ENCODE measurements at regions not wholly inside any gene's neighbourhood (a gene's known extent, or its start where the extent isn't known, plus 50 kb on each side); places are given as distances from the start of the nearest gene placed in this dataset.

GRCh38 chr21:35414507-35415139 is 365.5 kb upstream of the RUNX1 start:
- DNase-seq: no peak

DNA sequence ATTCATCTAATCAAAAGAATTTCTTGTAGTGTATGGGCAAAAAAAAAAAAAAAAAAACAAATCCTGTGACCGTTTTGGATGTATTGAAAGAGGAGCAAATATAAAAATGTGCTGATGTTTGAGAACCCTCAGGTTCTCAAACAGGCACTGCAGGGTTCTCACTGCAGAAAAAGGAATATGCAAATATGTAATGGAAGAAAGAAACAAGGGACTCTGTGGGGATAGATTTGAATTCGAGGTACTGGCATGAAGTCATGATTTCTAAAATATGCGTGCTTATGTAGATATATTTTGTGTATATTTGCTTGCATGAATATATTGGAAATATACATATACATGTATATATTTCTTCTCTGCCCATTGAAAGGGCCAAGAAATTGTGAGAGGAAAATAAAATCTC is 365.0 kb upstream of the RUNX1 start:
- DNase-seq: no peak

DNA sequence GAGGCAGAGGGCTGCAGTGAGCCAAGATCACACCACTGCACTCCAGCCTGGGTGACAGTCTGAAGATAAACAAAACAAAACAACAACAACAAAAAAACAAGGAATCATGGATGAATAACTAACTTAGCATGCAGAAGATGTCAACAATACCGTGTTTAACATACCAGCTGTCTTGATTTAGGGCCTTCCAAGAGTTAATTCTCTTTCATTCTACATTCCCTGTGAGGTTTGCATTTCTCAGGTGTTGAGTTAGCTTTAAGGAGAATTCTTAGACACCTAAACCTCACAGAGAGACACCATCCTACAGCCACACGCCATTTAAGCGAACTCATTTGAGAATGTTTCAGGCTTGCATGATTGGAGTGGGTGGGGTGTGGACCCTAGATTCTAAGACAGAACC is 363.1 kb upstream of the RUNX1 start:
- DNase-seq: no peak

DNA sequence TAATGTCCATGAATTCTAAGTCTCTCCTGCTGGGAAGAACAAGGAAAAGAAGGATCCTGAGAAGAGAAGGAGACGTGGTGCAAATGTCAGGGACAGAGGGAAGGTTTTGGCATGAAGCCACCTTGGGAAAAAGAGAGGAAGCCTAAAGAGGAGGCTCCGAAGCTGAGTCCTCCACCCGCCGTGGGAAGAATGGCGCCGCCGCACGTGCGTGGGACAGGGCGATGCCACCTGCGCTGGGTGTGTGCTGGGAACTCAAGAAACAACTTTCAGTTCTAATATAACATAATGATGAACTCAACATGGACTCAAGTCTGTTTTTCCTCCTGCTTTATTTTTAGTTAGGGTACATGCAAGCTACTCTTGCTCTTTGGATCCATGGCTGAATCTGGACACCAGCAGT is 362.3 kb upstream of the RUNX1 start:
- DNase-seq: no peak

DNA sequence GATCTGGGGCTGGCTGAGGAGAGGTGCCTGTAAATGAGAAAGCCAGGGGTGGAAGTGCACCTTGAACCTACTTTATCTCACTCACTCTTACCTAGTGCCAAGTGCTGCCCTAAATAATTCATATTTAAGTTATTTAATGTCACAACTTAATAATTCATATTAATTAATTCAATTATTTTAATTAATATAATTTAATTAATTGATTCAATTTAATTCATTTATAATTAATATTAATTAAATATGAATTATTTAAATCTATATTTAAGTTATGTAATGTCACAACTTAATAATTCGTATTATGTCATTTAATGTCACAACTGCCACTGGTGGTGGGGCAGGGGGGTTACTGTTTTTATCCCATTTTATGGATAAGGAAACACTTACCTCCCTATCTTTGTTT is 361.6 kb upstream of the RUNX1 start:
- DNase-seq: no peak

GRCh38 chr21:35410123-35410522 is 361.0 kb upstream of the RUNX1 start:
- no peak for DNase-seq

GRCh38 chr21:35408401-35408800 is 359.3 kb upstream of the RUNX1 start:
- no peak for DNase-seq

DNA sequence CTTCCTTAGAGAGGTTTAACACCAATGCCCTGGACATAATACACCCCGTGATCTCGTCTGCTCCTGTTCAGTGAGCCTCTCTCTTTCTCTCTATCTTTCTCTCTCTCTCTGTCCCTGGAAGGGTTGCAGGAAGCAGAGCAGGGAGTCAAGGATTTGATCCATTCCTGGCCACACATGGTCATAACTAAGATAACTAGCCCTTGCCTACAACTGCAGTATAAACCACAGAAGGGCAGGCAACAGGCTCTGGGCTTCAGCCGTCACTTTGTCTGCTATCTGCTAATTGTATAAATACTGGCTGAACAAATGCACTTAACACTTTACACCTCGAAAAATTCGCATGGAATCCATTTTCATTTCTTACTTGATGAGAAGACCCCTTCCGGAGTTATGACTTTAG is 357.5 kb upstream of the RUNX1 start:
- no peak for DNase-seq

- no peak for DNase-seq
Observed at GRCh38 chr21:35405981-35406380, 356.9 kb upstream of the RUNX1 start.

DNA sequence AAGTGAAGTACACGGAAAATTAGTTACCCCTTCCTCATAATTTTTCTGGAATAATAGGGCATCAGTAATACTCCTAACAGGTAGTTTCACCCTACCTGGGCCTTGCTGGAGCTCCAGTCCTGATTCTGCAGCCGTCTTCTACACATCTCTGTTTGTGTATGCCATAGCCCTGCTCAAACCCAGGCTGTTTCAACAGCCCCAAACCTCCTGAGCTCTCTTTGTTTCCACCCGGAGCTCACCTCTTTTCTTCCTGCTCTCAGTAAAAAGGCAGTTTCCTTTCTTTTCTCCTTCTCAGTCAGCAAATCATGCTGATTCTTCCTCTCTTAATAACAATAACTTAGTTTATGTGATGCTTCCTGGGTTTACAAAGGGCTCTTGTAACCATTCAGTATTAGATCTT is 355.1 kb upstream of the RUNX1 start:
- no peak for DNase-seq

DNA sequence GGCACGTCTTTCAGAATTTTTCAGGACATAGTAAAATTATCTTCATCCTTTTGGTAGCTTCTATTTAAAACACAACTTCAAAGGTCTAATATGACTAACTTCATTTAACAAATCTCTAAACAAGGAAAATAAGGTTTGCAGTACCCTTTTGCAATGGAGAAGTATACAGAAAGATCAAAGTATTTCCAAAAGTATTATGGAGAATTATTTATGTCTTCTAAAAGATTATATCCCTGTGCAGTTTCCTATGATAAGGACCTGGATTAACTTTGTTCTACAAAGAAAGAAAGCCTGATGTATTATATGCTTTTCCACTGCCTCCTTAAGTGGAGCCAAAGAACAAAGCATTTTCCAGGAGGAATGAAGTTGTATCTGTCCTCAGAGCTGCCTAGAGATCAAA is 353.0 kb upstream of the RUNX1 start:
- DNase-seq: no peak

DNA sequence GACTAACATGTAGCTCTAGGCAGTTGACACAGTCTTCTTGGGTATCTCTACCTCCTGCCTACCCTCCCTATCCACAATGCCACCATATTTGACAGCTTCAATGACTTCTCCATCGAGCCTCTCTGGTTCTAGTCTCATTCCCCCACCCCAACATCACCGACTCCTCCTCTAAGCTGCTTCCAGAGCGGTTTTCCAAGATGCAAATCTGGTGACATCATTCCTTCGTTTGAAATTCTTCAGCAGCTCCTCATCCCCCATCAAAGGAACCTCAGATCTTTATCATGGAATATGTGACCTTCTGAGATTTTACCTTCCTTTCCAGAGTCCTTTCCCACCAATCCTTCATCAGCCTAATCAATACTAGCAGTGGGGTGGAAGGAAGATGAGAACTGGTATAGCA is 352.4 kb upstream of the RUNX1 start:
- no peak for DNase-seq

- DNase-seq: peak; percentile 54
Observed at GRCh38 chr21:35400233-35400939, 351.3 kb upstream of the RUNX1 start.

GRCh38 chr21:35399706-35400105 is 350.6 kb upstream of the RUNX1 start:
- no peak for DNase-seq

GRCh38 chr21:35399002-35399530 is 350.0 kb upstream of the RUNX1 start:
- DNase-seq: no peak

- DNase-seq: no peak
Observed at GRCh38 chr21:35398346-35398982, 349.4 kb upstream of the RUNX1 start.

DNA sequence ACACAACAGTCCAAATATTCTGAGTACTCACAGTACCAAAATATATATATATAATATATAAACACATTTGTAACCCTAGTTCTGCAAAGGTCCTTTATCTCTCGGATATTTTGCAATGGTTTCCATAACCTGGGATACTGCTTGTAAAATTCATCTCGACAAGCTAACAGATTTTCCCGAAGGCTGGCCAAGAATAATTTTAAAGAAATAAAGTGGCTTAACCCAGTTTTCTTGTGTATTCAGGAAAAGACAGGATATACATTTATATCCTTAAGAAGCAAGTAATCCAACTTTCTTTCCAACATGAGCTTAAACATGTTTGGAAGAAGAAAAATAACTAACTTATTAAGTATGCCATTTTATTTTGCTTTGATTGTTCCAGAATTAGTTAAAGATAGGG is 348.7 kb upstream of the RUNX1 start:
- DNase-seq: no peak

DNA sequence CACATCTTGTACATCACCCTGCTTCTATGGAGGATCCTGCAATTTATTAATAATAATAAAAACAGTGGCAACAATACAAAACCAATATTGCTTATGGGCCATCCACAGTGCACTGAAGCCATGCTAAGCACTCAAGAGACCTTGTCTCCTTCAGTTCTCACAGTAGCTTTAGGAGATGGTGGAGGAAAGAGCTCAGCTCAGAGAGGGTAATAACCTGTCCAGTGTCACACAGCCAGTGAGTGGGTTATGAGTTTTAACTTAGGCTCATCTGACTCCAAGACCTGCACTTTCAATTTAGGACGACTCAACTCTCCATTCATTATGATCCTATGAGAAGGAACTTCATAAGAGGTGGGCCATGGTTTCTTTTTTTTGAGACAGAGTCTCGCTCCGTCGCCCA is 347.6 kb upstream of the RUNX1 start:
- DNase-seq: no peak

DNA sequence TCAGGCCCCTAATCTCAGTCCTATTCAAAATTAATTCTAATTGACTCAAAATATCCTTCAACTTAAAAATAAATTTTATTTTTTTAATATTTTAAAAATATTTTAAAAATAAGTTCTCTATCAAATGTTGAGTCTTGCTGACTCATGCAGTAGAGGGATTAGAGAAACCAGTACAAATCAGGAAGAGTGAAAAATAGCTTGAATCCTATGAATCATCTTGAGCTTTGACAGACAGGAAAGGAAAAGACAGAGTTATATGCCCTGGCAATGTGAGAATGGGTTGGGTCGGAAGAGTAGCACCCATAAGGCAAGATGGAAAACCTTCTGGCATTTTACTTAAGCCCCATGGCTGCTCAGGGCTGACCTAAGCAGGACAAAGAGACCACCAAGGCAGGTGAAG is 346.6 kb upstream of the RUNX1 start:
- no peak for DNase-seq

- no peak for DNase-seq
Observed at GRCh38 chr21:35394634-35395369, 345.7 kb upstream of the RUNX1 start.

DNA sequence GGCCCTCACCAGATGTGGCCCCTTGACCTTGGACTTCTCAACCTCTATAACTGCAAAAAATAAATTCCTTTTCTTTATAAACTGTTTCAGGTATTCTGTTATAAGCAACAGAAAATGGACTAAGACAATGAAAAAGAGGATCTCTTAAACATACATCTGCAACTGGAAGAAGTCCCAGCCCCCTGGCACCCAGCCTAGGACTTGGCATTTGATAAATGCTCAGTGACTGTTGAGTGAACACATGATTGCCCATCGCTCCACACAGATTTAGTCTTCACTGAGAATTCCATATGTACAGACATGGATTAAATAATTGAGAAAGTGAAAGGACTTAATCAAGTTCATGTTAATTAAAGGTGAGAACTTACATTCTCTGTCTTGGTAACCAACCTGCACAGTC is 344.9 kb upstream of the RUNX1 start:
- no peak for DNase-seq

GRCh38 chr21:35390013-35390776 is 341.1 kb upstream of the RUNX1 start:
- DNase-seq: no peak
